OCI-M2 (cell line): ENCODE measurements at regions not wholly inside any gene's neighbourhood (a gene's known extent, or its start where the extent isn't known, plus 50 kb on each side); places are given as distances from the start of the nearest gene placed in this dataset.

Experiments used
- DNase-seq: peaks from one replicate; lab custom pipeline; 2025; ENCODE audit not compliant: unreplicated experiment; lab: John Stamatoyannopoulos, UW

- no peak for DNase-seq
Measured at GRCh38 chr6:23200946-23201345, 631.6 kb downstream of the HDGFL1 start.

- no peak for DNase-seq
Measured at GRCh38 chr6:23202207-23202606, 632.8 kb downstream of the HDGFL1 start.

DNA sequence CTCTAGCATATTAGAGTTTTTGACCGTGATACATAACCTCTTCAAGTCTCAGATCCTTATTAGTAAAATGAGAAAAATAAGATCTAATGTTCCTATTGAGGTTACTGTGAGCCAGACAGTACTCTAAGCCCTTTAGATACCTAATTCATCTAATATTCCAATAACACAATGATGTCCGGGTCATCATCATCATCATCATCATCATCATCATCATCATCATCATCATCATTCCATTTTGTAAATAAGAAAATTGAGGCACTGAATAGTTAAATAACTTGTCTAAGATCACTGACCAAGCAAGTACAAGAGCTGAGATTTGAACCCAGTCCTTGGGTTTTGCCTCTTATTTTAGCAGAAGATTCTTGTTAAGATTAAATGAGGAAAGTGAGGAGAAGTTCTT is 643.0 kb downstream of the HDGFL1 start:
- no peak for DNase-seq

- no peak for DNase-seq
Measured at GRCh38 chr6:23213193-23213592, 643.8 kb downstream of the HDGFL1 start.

DNA sequence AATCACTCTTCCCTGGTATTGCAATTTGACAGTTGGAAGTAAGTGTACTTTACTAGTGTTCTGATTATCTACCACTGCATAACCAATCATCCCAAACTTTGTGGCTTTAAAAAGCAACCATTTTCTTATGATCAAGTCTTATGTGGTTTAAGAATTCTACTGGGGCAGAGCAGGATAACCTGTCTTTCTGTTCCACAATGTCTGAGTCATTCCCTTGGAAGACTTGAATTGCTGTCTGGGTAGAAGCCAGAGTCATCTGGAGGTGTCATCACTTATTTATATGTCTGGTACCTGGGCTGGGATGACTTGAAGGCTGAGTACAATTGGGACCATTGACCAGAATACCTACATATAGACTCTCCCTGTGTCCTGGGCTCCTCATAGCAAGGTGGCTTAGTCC is 644.3 kb downstream of the HDGFL1 start:
- no peak for DNase-seq

DNA sequence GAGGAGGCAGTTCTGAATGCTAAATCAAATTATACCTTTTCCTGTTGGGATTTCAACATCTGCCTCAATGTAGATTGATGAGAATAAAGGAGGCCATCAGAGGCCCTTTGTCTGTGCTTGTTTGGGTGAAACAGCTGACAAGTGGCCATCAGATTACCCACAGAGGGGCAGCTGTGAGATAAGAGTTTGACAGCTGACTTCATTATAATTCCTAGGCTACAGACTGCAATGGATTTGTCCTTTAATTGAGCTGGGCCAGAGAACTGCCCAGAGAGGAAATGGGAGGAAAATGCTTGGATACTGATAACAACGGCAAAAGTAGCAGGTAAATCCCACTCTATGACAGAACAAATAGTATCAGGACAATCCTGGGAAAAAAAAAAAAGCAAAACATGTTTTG is 649.4 kb downstream of the HDGFL1 start:
- no peak for DNase-seq

- no peak for DNase-seq
Measured at GRCh38 chr6:23222724-23223123, 653.4 kb downstream of the HDGFL1 start.

GRCh38 chr6:23224540-23224939 is 655.2 kb downstream of the HDGFL1 start:
- DNase-seq: no peak

GRCh38 chr6:23228439-23229024 is 659.2 kb downstream of the HDGFL1 start:
- DNase-seq: no peak

DNA sequence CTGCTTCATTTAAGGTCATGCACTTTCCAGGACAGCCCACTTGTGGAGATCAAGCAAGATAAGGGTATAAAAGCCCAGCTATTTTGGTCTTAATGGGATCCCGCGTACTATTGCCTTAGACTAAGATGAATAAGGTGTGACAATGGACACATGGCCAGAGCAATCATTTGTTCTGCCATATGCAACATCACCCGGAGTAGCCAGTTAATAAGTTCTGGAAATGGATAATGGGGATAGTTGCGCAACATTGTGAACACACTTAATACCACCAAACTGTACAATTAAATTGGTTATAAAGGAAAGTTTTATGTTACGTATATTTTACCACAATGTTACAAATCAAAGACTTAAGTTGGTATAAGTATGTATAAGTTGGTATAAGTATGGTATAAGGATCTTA is 674.5 kb downstream of the HDGFL1 start:
- DNase-seq: no peak

DNA sequence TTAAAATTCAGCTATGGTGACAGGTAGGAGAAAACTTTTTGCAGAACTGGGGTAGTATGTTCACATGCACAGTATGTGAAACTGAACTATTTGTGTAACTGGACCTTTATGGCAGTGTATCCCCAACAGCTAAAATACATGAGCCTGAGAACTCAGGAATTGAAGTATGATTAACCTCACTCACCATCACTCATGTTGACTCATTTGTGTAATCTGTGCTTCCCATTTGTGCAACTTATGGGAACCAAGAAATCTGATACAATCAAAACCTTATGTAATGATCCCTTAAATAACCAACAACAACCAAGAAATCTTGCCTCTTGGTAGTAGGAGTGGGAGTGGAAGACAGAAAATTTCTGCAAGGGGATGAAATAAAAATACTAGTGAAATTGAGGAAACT is 674.9 kb downstream of the HDGFL1 start:
- DNase-seq: no peak

GRCh38 chr6:23245572-23245971 is 676.2 kb downstream of the HDGFL1 start:
- DNase-seq: no peak

DNA sequence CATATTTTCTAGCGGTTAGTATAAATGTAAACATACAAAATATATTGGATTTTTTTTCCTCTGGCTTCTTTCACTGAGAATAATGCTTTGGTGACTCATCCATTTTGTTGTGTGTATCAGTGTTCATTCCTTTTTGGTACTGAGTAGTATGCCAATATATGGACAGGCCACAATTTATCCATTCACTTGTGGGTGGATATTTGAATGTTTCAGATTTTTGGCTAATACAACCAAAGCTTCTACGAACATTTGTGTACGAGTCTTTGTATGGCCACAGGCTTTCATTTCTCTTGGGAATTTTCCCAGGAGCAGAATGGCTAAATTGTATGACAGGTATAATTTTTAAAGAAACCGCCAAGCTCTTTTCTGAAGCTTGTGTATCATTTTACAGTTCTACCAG is 677.5 kb downstream of the HDGFL1 start:
- no peak for DNase-seq

- DNase-seq: no peak
Measured at GRCh38 chr6:23250556-23250955, 681.2 kb downstream of the HDGFL1 start.

GRCh38 chr6:23262864-23263263 is 693.5 kb downstream of the HDGFL1 start:
- DNase-seq: no peak

DNA sequence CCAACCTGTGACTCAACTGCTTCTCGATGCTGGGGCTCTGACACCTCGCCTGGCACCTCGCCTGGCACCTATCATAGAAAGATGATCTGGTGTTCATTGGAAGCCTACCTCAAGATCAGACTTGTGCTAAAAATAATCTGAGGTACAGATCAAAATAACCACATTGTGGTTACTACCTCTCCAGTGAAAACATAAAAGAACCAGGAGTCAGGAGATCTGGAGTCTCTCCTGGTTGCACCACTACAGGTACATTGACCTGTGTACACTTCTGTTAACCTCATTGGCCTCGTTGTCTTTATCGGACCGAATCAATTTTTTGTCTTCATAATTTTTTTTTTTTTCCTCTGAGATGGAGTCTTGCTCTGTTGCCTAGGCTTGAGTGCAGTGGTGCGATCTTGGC is 695.9 kb downstream of the HDGFL1 start:
- no peak for DNase-seq

DNA sequence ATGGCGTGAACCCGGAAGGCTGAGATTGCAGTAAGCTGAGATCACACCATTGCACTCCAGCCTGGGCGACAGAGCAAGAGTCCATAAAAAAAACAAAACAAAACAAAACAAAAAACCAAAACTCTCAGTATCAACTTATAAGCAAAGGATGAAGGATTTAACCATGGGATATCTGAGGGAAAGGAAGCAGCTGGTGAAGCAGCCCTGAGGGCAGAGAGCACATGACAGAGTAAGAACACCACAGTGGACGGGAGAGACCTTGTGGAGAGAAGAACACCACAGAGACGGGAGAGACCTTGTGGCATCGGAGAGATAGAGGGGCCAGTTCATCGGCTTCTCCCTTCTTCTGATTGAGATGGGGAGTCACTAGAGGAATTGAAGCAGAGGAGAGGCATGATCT is 697.2 kb downstream of the HDGFL1 start:
- DNase-seq: no peak

- DNase-seq: no peak
Measured at GRCh38 chr6:23267651-23268050, 698.3 kb downstream of the HDGFL1 start.

- no peak for DNase-seq
Measured at GRCh38 chr6:23268348-23268747, 699.0 kb downstream of the HDGFL1 start.

DNA sequence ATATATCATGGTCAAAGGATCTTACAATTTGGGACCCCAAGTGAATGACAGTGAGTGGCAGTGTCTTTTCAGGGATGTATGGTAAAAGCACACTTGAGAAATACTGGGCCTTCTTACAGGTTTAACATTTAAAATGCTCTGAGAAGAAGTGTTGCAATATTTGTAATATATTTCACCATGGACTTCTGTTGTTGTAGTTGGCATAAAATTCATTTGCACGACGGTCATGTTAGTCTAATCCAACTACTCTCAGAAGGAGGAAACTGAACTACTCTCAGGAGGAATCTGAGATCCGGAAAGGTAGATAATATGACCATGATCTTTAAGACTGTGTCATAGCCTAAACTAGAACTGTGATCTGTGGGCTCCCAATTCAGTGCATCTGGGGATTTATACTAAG is 700.1 kb downstream of the HDGFL1 start:
- no peak for DNase-seq

- no peak for DNase-seq
Measured at GRCh38 chr6:23272536-23272935, 703.2 kb downstream of the HDGFL1 start.

DNA sequence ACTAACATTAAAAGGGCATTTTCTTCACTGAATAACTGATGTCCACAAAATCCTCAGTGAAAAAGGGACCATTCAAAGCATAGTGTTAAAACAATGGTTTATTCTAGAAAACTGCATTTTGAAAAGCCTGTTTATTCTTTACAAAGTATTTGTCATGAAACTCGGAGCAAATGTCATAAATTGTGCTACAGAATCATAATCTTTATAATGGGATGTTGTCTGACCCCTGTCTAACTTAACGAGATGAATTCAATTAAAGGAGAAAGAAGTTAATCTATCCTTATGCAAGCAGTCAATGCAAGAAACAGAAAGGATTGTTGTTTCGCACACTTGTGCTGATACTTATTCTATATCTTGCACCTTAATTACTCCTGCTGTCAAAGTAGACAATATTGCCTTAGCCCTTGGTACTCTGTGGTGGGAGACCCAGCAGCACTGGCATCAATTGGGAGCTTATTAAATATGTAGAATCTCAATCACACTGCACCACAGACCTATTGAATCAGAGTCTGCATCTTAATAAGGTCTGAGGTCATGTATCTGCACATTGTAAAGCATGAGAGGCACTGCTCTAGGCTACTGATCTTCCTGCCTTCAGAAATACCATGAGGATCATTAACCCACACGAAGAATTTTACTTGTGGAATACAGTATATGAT is 708.3 kb downstream of the HDGFL1 start:
- DNase-seq: no peak

DNA sequence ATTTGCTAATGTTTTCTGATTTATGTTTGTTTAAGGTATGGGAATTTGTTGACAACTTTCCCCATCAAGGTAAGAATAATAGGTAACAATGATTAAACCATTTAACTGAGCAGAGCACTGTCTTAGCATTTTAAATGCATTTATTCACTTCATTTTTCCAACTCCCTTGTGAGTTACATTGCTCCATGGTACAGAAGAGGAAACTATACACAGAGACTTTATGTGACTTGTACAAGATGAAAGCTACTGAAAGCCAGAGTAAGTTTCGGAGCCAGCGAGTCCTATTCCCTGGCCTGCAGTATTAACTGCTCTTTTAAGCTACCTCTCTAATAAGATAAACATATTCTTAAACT is 708.8 kb downstream of the HDGFL1 start:
- DNase-seq: no peak
